Breast epithelium (tissue), 3 donors: ENCODE measurements at regions not wholly inside any gene's neighbourhood (a gene's known extent, or its start where the extent isn't known, plus 50 kb on each side); places are given as distances from the start of the nearest gene placed in this dataset.

Source experiments
- CTCF ChIP-seq, 3 donors: fragments of 450-650 bp; IDR thresholded peaks; one replicate each; pipeline ENCODE4 v1.5.1; 2016 to 2017; ENCODE audit warnings: antibody characterized with exemption in 3 of 3, mild to moderate bottlenecking in 3 of 3, moderate library complexity in 3 of 3
- POLR2A ChIP-seq: fragments of 450-650 bp; IDR thresholded peaks from one replicate; pipeline ENCODE4 v1.6.1; 2016; ENCODE audit warnings: antibody characterized with exemption, mild to moderate bottlenecking, moderate library complexity

- no peak for TF ChIP-seq CTCF (IDR thresholded peaks at IDR 0.05)
- TF ChIP-seq POLR2A: no peak
These were observed 758.0 kb upstream of the B3GALT2 start for GRCh38 chr1:193944454-193944853.
